NCI-H2227 treated with DMSO at 0.1 percent for 48 hours (cell line): ENCODE measurements at regions not wholly inside any gene's neighbourhood (a gene's known extent, or its start where the extent isn't known, plus 50 kb on each side); places are given as distances from the start of the nearest gene placed in this dataset.
A peak's percentile ranks its signal among the peaks of the same experiment; 100 is the strongest.
"Not testable (repeated sequence)": the region's sequence is repeated elsewhere in the genome, so short reads cannot be mapped to it uniquely, and the experiment has no call there.

Experiments used
- DNase-seq: peaks from one replicate; lab custom pipeline; 2025; lab: John Stamatoyannopoulos, UW

DNA sequence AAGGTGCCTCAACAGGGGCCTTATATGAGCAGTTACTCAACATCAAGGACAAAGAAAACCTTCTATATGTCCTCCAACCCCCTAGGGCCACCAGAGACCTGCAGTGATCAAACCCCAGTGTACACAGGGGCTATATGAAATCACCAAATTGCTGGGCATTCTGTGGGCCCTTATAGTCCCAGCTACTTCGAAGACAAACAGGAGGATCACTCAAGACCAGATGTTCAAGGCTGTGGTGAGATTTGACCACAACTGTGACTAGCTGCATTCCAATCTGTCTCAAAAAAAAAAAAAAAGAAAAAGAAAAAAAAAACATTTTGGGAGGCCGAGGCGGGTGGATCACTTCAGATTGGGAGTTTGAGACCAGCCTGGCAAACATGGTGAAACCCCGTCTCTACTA lies 51.0 kb upstream of the PRB2 start:
- no peak for DNase-seq

DNA sequence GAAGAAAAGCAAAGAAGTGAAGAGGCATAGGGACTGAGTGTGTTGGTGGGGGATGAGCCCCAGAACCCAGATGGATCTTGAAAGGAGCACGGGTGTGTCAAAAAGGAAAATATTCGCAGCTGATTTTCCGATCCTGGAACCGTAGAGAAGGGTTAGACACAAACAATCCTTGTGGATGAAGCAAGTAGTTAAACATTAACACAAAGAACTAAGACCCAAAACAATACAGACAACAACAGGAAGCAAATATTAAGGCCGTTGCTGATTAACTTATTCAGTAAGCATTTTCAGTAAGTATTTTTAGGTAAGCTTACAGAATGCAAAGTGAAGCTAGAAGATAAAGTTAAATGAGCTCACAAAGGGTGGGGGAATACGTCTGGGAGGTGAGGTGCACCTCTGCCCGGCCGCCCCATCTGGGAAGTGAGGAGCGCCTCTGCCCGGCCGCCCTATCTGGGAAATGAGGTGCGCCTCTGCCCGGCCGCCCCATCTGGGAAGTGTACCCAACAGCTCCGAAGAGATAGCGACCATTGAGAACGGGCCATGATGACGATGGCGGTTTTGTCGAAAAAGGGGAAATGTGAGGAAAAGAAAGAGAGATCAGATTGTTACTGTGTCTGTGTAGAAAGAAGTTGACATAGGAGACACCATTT lies 62.8 kb upstream of the PRB2 start:
- no peak for DNase-seq

DNA sequence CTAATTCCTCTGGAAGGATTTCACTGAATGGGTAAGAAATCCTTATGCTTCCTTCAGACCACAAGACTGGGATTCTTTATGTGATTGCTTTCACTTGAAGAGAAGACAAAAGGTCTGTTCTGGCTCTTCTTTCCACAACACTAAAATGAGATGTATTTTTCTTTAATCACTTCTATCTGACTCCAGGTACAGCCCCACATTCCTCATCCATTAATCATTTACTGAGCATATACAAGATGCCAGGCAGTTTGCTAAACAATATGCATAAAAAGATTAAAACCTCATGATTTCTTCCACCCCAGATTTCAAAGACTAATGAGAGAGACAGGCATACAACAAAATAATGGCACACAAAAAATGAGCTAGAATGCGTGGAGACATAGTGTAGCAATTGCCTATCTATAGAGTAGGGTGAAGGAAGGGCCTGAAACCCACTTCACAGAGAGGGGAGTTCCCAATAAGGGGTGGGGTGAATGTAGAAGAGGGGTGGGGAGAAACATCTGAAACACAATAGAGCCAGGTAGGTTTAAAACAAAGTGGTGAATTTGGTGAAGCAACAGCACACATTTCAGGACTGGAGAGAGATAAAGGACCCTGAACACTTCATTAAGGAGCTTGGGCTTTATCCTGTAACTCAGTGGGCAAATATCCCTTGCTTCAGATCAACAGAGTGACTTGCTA lies 65.1 kb upstream of the PRB2 start:
- no peak for DNase-seq

DNA sequence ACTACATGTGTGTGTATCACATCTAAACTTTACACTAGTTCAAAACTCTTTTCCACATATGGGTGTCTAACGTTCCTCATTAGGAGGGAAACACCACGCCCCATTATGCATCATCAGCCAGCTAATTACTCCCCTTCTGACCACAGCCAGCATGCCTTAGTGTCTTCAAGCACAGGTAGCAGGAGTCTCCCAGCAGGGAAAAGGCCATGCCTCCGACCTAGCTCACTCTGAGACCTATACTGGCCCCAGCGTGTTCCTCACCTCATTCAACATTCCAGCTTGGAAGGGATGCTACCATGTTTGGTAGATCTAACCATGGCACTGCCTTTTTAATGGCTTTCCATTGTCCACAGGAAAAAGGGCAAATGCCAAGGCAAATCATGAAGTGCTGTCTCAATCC lies 66.1 kb upstream of the PRB2 start:
- no peak for DNase-seq

DNA sequence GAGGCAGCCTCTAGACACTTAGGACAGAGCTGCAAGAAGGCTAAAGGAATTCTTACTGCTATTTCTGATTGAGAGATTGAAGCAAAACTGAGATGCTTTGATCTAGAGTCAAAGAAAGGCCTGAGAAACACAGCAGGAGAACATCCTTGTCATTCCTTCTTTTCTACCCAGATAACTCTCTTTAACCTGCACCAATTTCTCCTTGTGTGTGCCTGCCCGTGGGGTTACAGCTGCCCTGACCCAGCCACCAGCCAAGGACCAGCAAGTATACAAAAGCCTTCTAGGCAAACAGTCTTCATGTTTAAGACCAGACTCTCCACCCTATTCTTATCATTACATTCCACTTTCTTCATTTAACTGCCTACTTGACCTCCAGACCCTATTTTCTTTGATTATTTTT lies 81.7 kb upstream of the PRB2 start:
- no peak for DNase-seq

DNA sequence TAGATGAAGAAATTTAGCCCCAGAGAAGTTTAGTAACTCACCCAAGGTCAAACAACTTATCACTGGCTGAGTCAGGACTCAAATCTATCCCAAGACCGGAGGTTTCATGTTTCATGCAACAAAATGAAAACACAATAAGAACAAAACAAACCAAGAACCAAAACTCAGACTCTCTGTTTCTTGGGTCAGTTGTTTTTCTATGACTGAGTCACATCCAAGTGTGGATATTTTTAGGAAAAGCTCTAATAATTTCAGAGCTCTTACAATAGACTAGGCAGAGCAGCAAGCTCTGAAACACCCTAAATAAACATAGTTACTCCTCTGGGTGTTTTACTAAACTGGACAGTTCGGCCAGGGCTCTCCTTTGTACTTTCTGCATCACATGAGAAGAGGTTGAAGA lies 87.6 kb upstream of the PRB2 start:
- DNase-seq = no peak

DNA sequence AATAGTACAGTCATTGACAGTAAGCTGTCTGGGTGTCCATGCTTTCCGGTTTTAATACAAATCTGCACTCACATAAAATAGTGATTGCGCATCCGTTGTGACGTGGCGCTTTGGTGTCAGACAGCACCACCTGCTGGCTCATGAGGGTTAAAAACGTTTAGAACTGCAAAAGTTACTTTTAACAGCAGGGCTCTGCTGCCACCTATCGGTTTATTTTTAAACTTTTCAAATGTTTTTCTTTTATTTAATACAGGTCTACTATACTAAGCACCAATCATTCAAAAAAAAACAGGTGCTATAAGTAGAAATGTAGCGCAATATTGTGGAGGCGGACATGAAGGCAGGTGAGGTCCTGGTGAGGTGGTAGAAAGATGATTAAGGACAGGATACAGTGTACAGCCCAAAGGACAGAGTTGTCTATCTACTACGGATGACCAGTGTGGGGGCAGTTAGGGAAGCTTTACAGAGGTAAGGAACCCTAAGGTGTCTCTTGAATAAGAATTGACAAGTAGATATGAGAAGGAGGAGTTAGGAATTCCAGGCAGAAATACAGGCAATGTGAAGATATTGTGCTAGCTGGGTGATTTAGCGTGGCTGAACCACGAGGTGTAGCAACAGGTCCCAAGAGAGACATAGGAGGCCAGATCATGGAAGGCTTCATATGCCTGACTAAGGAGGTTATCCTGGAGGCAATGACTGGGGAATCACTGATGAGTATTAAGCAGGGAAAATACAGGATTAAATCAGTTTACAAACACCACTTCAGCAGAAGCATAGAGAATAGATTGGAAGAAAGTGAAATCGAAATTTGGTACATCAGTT lies 91.5 kb upstream of the PRB2 start:
- DNase-seq = peak; percentile 68

DNA sequence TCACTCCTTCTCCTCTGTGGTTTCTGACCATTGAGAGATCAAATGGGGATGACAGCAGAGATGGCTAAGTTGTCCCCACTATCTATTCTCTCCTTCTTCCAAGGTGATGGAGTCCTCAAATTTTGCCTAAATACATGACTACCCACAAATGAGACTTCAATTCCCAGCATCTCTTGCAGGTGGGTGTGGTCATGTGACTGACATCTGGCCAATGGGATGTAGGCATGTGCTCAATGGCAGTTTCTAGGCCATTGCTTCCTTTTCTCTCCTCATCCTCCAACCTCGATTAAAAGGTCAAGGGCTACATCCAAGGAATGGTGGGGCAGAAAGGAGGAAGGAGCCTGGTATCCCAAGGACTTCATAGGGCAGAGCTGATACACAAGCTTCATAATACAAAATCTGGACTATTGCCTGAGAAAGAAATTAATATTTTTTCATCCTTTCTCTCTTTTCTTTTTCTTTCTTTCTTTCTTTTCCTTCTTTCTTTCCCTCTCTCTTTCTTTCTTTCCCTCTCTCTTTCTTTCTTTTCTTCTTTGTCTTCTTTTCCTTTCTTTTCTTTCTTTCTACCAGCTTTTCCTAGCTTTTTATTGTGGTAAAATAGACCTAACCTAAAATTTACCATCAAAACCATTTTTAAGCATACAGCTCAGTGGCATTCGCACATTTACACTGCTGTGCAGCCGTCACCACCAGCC lies 100.9 kb upstream of the PRB2 start:
- DNase-seq = no peak

DNA sequence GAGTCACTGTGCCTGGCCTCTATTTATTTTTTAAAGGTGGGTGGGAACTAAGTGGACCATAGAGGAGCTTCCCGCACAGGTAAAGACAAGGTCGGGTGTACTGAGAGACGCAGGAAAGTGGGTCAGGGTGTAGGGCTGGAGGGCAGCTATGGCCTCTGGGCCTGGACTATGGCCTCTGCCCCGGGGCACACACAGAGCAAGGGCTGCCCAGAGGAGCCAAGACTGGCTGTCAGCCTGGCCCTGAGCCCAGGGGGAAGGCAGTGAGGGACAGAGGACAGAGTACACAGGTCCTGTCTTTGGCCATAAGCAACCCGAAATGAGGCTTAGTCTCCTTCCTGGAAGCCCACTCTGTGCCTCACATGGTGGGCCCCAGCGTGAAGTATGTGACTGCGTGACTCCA lies 102.1 kb upstream of the PRB2 start:
- DNase-seq = no peak

DNA sequence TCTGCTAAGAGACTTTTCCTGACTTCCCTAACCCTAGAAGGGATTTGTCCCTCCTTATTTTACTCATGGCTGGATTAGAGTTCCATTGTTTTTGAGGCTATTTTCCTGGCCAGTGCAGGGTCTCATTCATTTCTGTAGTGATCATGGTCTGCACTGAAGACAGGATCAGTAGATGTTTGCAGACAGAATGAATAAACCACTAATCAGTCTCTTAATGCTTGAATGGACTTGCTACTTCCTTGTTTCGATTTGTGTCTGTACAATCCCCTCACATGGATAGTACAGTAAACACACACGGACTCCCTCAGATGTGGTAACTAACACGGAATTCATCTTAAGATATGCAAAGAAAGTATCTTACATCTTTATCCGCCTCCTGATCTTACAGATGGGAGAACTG lies 102.6 kb upstream of the PRB2 start:
- no peak for DNase-seq

DNA sequence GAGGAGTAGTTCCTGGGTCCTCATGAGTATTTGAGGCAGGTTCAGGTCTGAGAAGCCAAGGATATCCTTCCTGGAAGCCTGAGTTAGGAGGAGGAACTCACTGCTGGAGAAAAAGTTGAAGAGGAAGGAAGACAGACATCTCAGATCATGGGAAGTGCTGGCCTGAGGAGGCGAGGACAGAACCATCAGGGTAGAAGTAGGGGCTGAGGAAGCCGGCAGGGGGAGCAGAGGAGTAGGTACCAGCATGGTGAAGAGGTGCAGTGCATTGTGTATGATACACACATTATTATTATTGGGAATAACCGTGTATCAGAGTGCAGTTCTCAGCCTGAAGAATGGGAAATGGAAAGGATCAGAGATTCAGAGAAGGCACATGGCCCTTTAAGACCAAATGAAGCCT lies 103.2 kb upstream of the PRB2 start:
- DNase-seq = not testable (repeated sequence)

DNA sequence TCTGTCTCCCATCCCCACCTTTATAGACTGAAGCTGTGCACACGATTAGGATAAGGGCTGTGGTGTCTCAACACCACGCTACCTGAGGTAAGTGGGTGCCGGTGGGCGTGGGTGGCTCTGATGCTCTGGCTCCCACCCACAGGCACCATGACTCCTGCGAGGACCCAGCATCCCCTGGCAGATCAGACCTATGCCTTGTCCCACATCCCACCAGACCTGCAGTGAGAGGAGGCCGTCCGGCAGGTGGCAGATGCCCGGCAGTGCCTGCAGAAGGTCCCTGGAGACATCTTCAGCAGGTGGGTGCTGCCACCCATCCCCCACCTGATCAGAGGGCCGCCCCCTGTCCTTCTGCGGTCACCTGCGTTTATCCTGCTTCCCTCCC lies 104.4 kb upstream of the PRB2 start:
- no peak for DNase-seq

DNA sequence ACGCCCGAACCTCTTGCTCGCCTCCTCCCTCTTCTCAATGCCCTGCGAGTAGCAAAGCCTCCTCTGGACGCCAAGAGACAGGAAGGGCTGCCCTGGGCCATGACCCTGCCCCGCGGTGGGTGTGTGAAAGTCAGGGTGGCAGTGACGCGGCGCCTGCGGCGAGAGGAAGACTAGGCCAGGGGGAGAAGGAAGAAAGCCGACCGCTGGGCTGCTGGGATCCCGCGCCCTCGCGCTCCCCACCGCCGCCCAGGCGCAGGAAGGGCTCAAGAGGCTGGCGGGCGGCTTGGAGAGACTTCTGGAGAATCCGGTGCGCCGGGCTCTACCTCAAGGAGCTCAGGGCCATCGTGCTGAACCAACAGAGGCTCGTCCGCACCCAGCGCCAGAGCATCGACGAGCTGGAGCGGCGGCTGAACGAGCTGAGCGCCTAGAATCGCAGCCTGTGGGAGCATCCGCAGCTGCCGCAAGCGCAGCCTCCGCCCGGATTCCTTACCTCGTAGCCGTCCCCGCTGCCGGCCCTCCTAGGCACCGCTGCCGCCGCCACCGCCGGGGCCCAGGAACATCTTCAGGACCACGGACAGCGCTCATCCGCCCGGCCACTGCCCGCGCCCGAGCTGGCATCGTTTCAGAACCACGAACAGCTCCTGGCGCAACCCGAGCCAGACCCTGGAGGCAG lies 105.0 kb upstream of the PRB2 start:
- DNase-seq = no peak

DNA sequence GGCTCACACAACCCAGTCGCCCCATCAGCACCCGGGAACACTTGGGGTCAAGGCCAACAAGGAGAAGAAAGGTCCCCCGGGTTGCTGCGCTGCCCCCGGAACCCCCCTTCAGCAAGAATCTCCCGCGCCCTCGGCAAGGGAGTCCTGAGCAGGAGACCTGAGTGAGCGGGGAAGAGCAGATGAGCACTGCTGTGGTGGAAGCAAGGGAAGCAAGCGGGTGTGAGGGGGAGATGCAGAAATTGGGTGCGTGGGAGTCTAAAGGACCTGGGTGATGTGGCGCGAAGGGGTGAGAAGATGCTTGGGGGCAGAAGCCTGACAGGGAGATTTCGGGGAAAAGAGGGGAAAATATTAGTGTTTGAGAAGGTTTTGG lies 105.5 kb upstream of the PRB2 start:
- no peak for DNase-seq

DNA sequence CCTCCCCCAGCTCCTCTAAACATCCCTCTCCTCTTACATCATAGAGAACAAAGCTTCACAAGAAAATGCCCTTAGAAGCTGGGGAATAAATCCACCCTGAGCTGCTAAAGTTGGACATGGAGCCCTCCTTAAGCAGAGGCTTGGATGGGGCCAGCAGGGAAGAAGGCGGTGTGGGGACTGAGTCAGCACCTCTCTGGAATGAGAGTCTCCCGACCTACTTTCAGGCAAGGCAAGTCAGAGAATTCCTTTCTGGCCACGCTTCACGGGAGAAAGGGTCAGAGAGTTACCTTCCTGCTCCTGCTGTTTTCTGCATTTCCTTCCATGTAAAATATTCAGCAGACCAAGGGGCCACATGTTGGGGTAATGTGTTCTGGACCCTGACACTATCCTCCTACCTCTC lies 113.3 kb upstream of the PRB2 start:
- DNase-seq = no peak

DNA sequence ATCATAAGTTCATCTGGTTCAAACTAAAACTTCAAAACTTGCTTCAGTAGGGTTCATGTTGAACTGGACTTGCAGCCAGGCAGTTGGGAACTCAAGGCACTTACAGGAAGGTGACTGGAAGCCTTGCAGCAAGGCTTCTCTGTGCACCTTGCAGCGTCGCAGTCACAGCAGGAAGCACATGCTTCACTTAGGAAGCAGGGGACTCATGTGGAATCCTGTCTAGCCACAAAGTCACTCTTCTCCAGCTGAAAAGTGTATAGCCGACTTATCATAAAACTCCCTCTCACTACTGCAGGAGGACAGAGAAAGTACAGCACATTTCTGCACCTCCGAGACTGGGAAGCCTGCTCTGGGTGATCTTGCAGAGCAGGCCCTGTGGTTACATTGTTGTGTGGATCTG lies 114.0 kb upstream of the PRB2 start:
- no peak for DNase-seq

DNA sequence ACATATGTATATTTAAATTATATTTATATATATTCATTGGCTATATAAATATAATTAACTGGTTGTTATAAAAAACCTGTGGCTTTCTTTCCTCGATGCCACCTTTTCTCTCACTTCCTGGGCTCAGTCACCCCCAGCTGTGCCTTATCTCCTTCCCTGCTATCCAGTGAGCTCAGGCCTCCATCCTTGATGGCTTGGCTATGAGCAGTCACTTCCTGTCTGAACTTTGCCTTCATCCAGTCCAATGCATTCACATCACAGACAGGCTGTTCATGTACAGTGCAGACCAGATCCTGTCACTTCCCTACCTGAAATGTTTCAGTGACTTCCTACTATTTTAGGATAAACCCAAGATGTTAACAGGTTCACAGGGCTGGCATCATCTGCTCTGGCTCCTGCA lies 115.3 kb upstream of the PRB2 start:
- DNase-seq = no peak

DNA sequence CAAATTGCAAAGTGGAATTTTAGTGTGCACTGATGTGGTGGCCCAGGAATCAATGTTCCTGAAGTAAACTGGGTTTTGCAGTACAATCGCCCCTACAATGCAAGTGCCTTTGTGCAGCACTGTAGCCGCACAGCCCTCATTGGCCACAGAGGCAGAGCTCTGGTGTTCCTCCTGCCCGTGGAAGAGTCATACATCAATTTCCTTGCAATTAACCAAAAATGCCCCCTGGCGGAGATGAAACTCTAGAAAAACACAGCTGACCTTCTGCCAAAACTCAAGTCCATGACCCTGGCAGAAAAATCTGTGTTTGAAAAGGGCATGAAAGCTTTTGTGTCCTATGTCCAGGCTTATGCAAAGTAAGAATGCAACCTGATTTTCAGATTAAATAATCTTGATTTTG lies 117.9 kb upstream of the PRB2 start:
- no peak for DNase-seq

DNA sequence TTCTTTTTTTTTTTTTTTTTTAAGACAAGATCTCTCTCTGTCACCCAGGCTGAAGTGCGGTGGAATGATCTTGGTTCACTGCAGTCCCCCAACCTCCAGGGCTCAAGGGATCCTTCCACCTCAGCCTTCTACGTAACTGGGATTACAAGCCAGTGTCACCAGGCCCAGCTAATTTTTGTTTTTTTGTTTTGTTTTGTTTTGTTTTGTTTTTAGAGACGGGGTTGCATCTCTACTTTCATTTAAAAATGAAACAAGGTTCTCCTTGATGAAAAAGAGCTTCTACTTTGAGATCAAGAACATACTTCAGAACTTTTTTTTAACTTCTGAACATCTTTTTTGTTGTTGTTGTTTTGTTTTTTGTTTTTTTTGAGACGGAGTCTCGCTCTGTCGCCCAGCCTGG lies 121.7 kb upstream of the PRB2 start:
- no peak for DNase-seq

DNA sequence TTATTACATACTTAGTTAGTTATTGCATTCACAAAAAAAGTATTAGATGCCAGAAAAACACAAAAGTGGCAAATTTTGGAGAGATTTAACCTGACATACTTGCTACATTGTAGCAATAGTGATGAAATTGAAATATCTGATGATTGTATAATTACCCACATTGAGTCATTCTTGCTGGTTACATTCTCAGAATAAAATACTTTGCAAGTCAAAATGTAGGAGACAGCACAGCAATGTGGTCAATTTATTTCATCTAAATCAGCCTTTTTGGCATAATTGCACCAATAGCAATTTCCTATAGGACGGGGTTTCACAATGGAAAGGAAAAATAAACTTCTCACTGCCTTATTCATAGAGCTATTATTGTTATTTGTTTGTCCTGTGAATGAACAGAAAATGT lies 125.0 kb upstream of the ETV6 start:
- DNase-seq = no peak

DNA sequence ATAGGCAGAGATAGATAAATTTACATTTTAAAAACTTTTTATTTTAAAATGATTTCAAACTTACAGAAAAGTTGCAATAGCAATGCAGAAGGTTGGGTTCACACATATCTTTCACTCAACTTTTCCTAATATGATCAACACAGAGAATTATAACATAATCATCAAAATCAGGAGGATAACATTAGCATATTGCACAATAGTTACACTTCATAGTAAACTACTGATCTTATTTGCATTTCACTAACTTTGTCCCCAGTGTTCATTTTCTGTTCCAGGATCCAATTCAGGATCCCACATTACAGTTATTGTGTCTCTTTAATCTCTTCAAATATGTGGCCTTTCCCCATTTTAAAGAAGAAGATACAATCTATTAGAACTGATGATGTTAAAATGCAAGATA lies 115.4 kb upstream of the ETV6 start:
- DNase-seq = no peak

DNA sequence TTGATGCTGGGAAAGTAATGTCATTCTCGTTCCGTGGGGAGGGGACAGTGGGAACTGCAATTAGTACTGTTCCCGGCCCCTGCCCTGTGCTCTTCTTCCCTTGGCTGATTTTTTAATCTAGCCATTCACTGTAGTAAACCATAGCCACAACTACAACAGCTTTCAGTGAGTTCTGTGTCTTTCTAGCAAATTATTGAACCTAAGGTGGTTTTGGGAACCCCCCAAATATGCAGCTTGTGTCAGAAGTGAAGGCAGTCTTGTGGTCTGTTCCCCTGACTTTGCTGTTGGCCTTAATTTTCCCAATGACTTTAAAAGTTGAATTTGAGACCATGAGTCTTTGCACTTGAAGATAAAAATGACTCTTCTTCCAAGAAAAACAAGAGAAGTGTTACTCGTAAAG lies 114.3 kb upstream of the ETV6 start:
- DNase-seq = no peak
